Muscle of arm (tissue), 1 donor: ENCODE measurements at regions not wholly inside any gene's neighbourhood (a gene's known extent, or its start where the extent isn't known, plus 50 kb on each side); places are given as distances from the start of the nearest gene placed in this dataset.

Source experiments
- DNase-seq: peaks from one replicate; pipeline ENCODE4 v3.0.0-alpha.2; 2013

GRCh38 chr17:73694491-73694890 is 50.2 kb upstream of the SDK2 start:
- no peak for DNase-seq

- DNase-seq, result no peak
Measured at GRCh38 chr17:73695035-73695738, 50.9 kb upstream of the SDK2 start.

- no peak for DNase-seq
Measured at GRCh38 chr17:73696251-73696650, 52.0 kb upstream of the SDK2 start.

- no peak for DNase-seq
Measured at GRCh38 chr17:73697872-73698271, 53.6 kb upstream of the SDK2 start.

GRCh38 chr17:73698966-73699365 is 54.7 kb upstream of the SDK2 start:
- DNase-seq, result no peak

GRCh38 chr17:73701701-73702100 is 57.5 kb upstream of the SDK2 start:
- DNase-seq, result no peak

- no peak for DNase-seq
Measured at GRCh38 chr17:73703192-73703591, 58.9 kb upstream of the SDK2 start.

GRCh38 chr17:73703917-73704316 is 59.7 kb upstream of the SDK2 start:
- no peak for DNase-seq

- no peak for DNase-seq
Measured at GRCh38 chr17:73705594-73705993, 61.3 kb upstream of the SDK2 start.

GRCh38 chr17:73706428-73706827 is 62.2 kb upstream of the SDK2 start:
- no peak for DNase-seq

- DNase-seq, result no peak
Measured at GRCh38 chr17:73706858-73707257, 62.6 kb upstream of the SDK2 start.

GRCh38 chr17:73707358-73707757 is 63.1 kb upstream of the SDK2 start:
- DNase-seq, result no peak

GRCh38 chr17:73710095-73710592 is 65.9 kb upstream of the SDK2 start:
- peak; percentile 68 for DNase-seq

GRCh38 chr17:73711184-73711583 is 66.9 kb upstream of the SDK2 start:
- no peak for DNase-seq

- no peak for DNase-seq
Measured at GRCh38 chr17:73711916-73712315, 67.7 kb upstream of the SDK2 start.

GRCh38 chr17:73713136-73713535 is 68.9 kb upstream of the SDK2 start:
- DNase-seq, result no peak

- DNase-seq, result no peak
Measured at GRCh38 chr17:73715769-73716168, 71.5 kb upstream of the SDK2 start.

GRCh38 chr17:73717690-73718089 is 73.4 kb upstream of the SDK2 start:
- DNase-seq, result no peak

- DNase-seq, result no peak
Measured at GRCh38 chr17:73718362-73718761, 74.1 kb upstream of the SDK2 start.

GRCh38 chr17:73718912-73719311 is 74.7 kb upstream of the SDK2 start:
- DNase-seq, result no peak

- DNase-seq, result peak; percentile 24
Measured at GRCh38 chr17:73719588-73720071, 75.4 kb upstream of the SDK2 start.

GRCh38 chr17:73720187-73720834 is 76.1 kb upstream of the SDK2 start:
- DNase-seq, result no peak

- no peak for DNase-seq
Measured at GRCh38 chr17:73722165-73722564, 77.9 kb upstream of the SDK2 start.

GRCh38 chr17:73723317-73723716 is 79.1 kb upstream of the SDK2 start:
- no peak for DNase-seq
